Pancreas (tissue), 10 donors: ENCODE measurements at regions not wholly inside any gene's neighbourhood (a gene's known extent, or its start where the extent isn't known, plus 50 kb on each side); places are given as distances from the start of the nearest gene placed in this dataset.

Source experiments
- ATAC-seq, 4 donors: fragments of 200-7000 bp; cut with Tn5 transposase; one replicate each; pipeline versions ENCODE4 v1.8.0 to v1.9.1; 2020; ENCODE audit warnings: mild to moderate bottlenecking in 4 of 4, moderate library complexity in 4 of 4
- DNase-seq, 6 donors: peaks; one replicate each; pipeline ENCODE4 v3.0.0-alpha.2; 2020
- FAIRE-seq: peaks from 2 replicates; lab custom pipeline; 2012; peaks lifted over from hg19 to GRCh38; lab: Jason Lieb, UNC
- H3K27ac ChIP-seq, 4 donors: fragments of 200-600 bp; sonication (generic); 1 replicate in 3 of 4; 2 replicates in 1 of 4; pipeline versions ENCODE4 v1.5.0 to v1.8.0; 2020
- H3K27me3 ChIP-seq, 4 donors: fragments of 200-600 bp; one replicate each; pipeline ENCODE4 v1.8.0; 2021
- H3K36me3 ChIP-seq, 3 donors: fragments of 200-600 bp; sonication (generic) in 1 of 3; one replicate each; pipeline versions ENCODE4 v1.5.0 to v1.8.0; 2020 to 2021
- H3K4me1 ChIP-seq, 3 donors: fragments of 200-600 bp; one replicate each; pipeline ENCODE4 v1.8.0; 2021
- H3K4me3 ChIP-seq, 4 donors: fragments of 200-600 bp; sonication (generic) in 2 of 4; one replicate each; pipeline versions ENCODE4 v1.5.0 to v1.8.0; 2020 to 2021
- H3K9me3 ChIP-seq, 4 donors: fragments of 200-600 bp; one replicate each; pipeline ENCODE4 v1.8.0; 2021
- CTCF ChIP-seq, 4 donors: fragments of 200-600 bp; sonication (generic) in 3 of 4; IDR thresholded peaks; one replicate each; pipeline versions ENCODE4 v1.5.0 to v1.8.0; 2021; ENCODE audit warnings: antibody characterized with exemption in 4 of 4
- WGBS, 2 donors: extraction: QIAGEN DNeasy Blood & Tissue Kit; methylation state at CpG; one replicate each; pipeline ENCODE4 v1.1.7; 2013; 5-methylcytosine and 5-hydroxymethylcytosine counted together
- intact Hi-C, 3 donors: fragments of 100-400 bp; cut with DNase I; formaldehyde crosslinking; loops; one replicate each; pipeline versions ENCODE4 v1.11.1 to v1.14.2; 2022
- donor health status: healthy with polysubstance abuse.
- donor health status: DM: no; HTN: no; CAD: no; lungs with moderate emphysema.
- donor health status: DM: no; HTN: no; CAD: no.
- donor health status: control.
- donor health status: control.
- donor health status: Bipolar disorder and iron deficiency.
- donor health status: DM: yes; HTN: yes; CAD: no.
- donor health status: DM: no; HTN: no; CAD: no.
- donor health status: DM: no; HTN: no; CAD: no.
- donor health status: DM: yes; HTN: yes; CAD: no.

GRCh38 chr9:17970277-17970676 is 391.4 kb downstream of the SH3GL2 start:
- ATAC-seq (no peak), DNase-seq (no peak), FAIRE-seq (no peak)
- no peaks in the 10 kb centered on the region for H3K9me3 ChIP-seq
- no peak overlapping the region for H3K4me3 ChIP-seq
- TF ChIP-seq CTCF (IDR thresholded peaks at IDR 0.05), result no peak
- no peaks in the 10 kb centered on the region for H3K36me3 ChIP-seq
- no peak overlapping the region for H3K27ac ChIP-seq
- intact Hi-C loops, result no loop called here
- no peaks in the 10 kb centered on the region for H3K27me3 ChIP-seq
- H3K4me1 ChIP-seq, result no peaks in the 10 kb centered on the region

- H3K36me3 ChIP-seq, result no peaks in the 10 kb centered on the region
- H3K4me1 ChIP-seq, result no peaks in the 10 kb centered on the region
- no peaks in the 10 kb centered on the region for H3K27me3 ChIP-seq
- ATAC-seq (no peak), DNase-seq (no peak), FAIRE-seq (no peak)
- no peak overlapping the region for H3K27ac ChIP-seq
- no peak overlapping the region for H3K4me3 ChIP-seq
- no peaks in the 10 kb centered on the region for H3K9me3 ChIP-seq
- no peak for TF ChIP-seq CTCF (IDR thresholded peaks at IDR 0.05)
- WGBS, 2 donors, result 69 to 71% methylated on average over 2 of the region's 2 CpGs
- intact Hi-C loops, result no loop called here
Observed at GRCh38 chr9:17978773-17979172, 399.9 kb downstream of the SH3GL2 start.

DNA sequence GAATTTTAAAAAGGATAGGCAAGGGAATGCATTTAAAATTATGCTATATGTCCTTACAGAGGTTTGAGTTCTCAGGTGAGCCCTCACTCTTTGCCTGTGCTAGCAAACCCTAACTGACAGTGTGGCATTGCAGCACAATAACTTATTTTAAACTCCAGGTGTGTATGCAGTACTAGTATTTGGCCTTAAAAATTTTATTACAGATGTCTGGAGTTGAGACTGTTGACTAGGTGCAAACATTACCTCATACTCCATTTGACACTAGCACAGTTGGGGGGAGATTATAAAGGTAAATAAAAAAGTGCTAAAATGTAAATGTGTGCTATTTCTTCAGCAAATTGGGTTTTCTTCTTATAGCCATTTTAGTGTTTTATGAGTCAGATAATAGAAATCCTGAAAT is 407.7 kb downstream of the SH3GL2 start:
- H3K27me3 ChIP-seq, result no peaks in the 10 kb centered on the region
- no peak for ATAC-seq
- intact Hi-C loops, result no loop called here
- no peak for DNase-seq
- H3K27ac ChIP-seq, result no peak overlapping the region
- no peak for TF ChIP-seq CTCF (IDR thresholded peaks at IDR 0.05)
- no peak for FAIRE-seq
- no peaks in the 10 kb centered on the region for H3K4me1 ChIP-seq
- H3K36me3 ChIP-seq, result no peaks in the 10 kb centered on the region
- no peaks in the 10 kb centered on the region for H3K9me3 ChIP-seq
- no peak overlapping the region for H3K4me3 ChIP-seq

DNA sequence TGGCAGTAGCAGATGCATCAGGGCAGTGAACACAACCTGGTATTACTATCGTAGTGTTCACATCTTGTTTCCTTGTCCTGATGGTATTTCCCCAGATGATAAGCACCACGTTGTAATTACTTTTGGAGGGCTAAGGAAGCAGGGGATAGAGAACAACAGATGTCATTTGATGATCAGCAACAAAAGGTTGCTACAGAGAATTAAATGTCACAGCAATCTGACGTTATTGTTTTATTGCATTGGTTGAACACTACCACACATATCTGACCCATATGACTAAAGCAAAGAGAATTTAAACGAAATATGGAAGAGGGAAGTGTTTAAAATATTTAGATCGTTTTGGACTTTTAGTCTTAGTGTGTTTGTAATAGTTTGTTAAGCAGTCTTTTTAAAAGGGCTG is 408.3 kb downstream of the SH3GL2 start:
- DNase-seq (no peak), FAIRE-seq (no peak), ATAC-seq (no peak)
- 49 to 51% methylated on average over 5 of the region's 5 CpGs for WGBS, 2 donors
- no peak overlapping the region for H3K4me3 ChIP-seq
- H3K9me3 ChIP-seq, result no peaks in the 10 kb centered on the region
- H3K27me3 ChIP-seq, result no peaks in the 10 kb centered on the region
- H3K27ac ChIP-seq, result no peak overlapping the region
- no peaks in the 10 kb centered on the region for H3K36me3 ChIP-seq
- intact Hi-C loops, result no loop called here
- no peak for TF ChIP-seq CTCF (IDR thresholded peaks at IDR 0.05)
- no peaks in the 10 kb centered on the region for H3K4me1 ChIP-seq

- Histone ChIP-seq H3K27me3 (no peaks in the 10 kb centered on the region), H3K4me3 (no peak overlapping the region), H3K4me1 (no peaks in the 10 kb centered on the region), H3K9me3 (no peaks in the 10 kb centered on the region), H3K36me3 (no peaks in the 10 kb centered on the region), H3K27ac (no peak overlapping the region)
- 19 to 25% methylated on average over 1 of the region's 1 CpG for WGBS, 2 donors
- DNase-seq, result no peak
- intact Hi-C loops, result no loop called here
- ATAC-seq, result no peak
- FAIRE-seq, result no peak
- no peak for TF ChIP-seq CTCF (IDR thresholded peaks at IDR 0.05)
Observed at GRCh38 chr9:17988489-17988888, 409.6 kb downstream of the SH3GL2 start.
